ENCODE measurements at regions not wholly inside any gene's neighbourhood (a gene's known extent, or its start where the extent isn't known, plus 50 kb on each side); places are given as distances from the start of the nearest gene placed in this dataset.
"Not testable (repeated sequence)": the region's sequence is repeated elsewhere in the genome, so short reads cannot be mapped to it uniquely, and the experiment has no call there.

DNA sequence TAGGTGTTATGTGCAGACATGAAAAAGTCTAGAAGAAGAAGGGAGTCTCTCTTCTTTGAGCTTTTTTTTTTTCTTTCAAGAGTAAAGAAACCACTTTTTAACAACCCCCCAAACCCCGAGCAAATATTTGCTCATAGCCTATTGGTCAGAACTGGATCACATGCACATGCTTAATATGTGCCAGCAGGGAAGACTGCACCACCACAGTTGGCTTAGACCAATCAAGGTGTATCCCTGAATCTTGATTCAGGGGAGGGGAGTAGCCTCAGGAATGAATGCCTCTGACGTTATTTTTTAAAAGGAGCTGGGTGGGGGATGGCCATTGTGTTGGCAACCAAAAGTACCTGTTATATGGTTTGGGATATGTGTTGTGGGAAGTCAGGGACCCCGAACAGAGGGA is 171.4 kb upstream of the NABP1 start:
- Mint-ChIP-seq H3K36me3 (ENCODE audit: insufficient read depth) (peaks cover 5% of the 10 kb centered on the region), H3K27me3 (no peaks in the 10 kb centered on the region), H3K27ac (no peak overlapping the region), H3K9me3 (ENCODE audit: low read depth) (peaks cover 10% of the 10 kb centered on the region), H3K4me1 (ENCODE audit: low read depth) (peaks cover under 1% of the 10 kb centered on the region), H3K4me3 (ENCODE audit: low read depth) (no peak overlapping the region)
- DNase-seq (ENCODE audit: low spot score, unreplicated experiment), result no peak
- TF ChIP-seq, protein P1, sequence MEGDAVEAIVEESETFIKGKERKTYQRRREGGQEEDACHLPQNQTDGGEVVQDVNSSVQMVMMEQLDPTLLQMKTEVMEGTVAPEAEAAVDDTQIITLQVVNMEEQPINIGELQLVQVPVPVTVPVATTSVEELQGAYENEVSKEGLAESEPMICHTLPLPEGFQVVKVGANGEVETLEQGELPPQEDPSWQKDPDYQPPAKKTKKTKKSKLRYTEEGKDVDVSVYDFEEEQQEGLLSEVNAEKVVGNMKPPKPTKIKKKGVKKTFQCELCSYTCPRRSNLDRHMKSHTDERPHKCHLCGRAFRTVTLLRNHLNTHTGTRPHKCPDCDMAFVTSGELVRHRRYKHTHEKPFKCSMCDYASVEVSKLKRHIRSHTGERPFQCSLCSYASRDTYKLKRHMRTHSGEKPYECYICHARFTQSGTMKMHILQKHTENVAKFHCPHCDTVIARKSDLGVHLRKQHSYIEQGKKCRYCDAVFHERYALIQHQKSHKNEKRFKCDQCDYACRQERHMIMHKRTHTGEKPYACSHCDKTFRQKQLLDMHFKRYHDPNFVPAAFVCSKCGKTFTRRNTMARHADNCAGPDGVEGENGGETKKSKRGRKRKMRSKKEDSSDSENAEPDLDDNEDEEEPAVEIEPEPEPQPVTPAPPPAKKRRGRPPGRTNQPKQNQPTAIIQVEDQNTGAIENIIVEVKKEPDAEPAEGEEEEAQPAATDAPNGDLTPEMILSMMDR (IDR thresholded peaks at IDR 0.05; ENCODE audit: unreplicated experiment), result no peak

DNA sequence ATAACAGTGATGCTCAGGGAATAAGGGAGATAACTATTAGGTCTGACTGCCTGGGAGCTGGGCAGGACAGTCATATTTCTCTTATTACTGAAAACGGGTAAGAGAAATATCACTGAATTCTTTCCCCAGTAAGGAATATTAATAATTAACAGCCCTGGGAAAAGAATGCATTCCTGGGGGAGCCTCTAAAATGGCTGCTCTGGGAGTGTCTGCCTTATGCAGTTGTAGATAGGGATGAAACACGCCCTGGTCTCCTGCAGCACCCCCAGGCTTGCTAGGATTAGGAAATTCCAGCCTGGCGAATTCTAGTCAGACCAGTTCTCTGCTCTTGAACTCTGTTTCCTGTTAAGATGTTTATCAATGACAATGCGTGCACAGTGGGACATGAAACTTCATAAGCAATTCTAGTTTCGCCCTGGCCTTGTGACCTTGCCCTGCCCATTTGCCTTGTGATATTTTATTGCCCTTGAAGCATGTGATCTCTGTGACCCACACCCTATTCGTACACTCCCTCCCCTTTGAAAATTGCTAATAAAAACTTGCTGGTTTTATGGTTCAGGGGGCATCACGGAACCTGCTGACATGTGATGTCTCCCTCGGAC is 170.6 kb upstream of the NABP1 start:
- not testable (repeated sequence) for H3K27ac Mint-ChIP-seq, H3K27me3 Mint-ChIP-seq
- peaks cover 10% of the 10 kb centered on the region for H3K9me3 Mint-ChIP-seq (ENCODE audit: low read depth)

DNA sequence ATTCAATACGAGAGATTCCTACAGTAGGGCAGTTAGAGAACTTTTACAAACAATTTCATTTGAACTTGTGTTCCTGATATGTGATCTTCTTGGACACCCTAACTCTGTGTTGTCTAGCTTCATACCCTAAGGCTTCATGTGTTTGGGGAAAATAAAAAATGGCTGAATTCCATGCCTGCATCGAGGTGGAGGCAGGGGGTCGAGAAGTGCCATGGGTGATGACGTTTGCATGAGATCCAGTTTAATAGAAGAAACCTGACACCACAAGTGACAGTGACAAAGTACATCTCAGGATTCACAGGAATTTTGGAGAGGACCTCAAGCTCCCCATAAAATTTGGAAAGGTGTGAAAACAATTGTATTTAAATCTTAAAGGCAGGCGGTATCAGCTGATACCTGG is 169.2 kb upstream of the NABP1 start:
- H3K27ac Mint-ChIP-seq, result no peak overlapping the region
- H3K9me3 Mint-ChIP-seq (ENCODE audit: low read depth), result peaks cover 10% of the 10 kb centered on the region
- H3K4me3 Mint-ChIP-seq (ENCODE audit: low read depth), result no peak overlapping the region
- DNase-seq (ENCODE audit: low spot score, unreplicated experiment), result no peak
- TF ChIP-seq, protein P1 (IDR thresholded peaks at IDR 0.05; ENCODE audit: unreplicated experiment), result no peak
- H3K4me1 Mint-ChIP-seq (ENCODE audit: low read depth), result no peaks in the 10 kb centered on the region
- peaks cover 5% of the 10 kb centered on the region for H3K36me3 Mint-ChIP-seq (ENCODE audit: insufficient read depth)
- H3K27me3 Mint-ChIP-seq, result no peaks in the 10 kb centered on the region

More for the DNA sequence above, 170.6 kb upstream of the NABP1 start:
- not testable (repeated sequence) for DNase-seq (ENCODE audit: low spot score, unreplicated experiment); H3K4me3 Mint-ChIP-seq (ENCODE audit: low read depth); H3K36me3 Mint-ChIP-seq (ENCODE audit: insufficient read depth); H3K4me1 Mint-ChIP-seq (ENCODE audit: low read depth)

DNA sequence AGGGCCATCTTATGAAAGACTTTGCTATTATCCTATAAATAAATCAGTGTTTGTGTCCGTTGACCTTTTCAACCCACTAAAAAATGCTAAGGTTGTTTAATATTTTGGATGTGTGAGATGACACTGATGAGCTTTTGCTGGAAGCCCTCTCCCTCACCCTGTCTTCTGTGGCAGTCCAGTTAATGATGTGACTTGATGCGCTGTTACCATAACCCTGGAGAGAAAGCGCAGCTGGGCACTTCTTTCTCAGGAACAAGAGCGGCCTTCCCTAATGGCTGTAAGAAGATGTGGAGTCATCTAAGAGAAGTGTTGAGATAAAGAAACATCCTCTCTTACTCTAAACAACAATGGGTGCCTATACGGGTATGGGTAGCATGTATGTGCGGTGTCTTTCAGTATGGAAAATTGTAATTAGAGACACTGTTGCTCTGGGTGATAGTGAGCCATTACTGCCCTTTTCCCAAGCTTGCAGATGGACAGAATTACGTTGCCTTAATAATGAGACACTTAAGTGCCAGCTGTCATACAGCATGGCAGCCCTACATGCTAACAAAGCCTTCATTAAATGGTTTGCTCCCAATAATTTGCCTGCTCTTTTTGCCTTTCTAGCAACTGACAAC is 165.6 kb upstream of the NABP1 start:
- peaks cover 10% of the 10 kb centered on the region for H3K9me3 Mint-ChIP-seq (ENCODE audit: low read depth)
- no peak overlapping the region for H3K4me3 Mint-ChIP-seq (ENCODE audit: low read depth)
- no peak for DNase-seq (ENCODE audit: low spot score, unreplicated experiment)
- H3K27me3 Mint-ChIP-seq, result no peaks in the 10 kb centered on the region
- H3K36me3 Mint-ChIP-seq (ENCODE audit: insufficient read depth), result peaks cover 5% of the 10 kb centered on the region
- peaks cover 3% of the 10 kb centered on the region for H3K4me1 Mint-ChIP-seq (ENCODE audit: low read depth)
- H3K27ac Mint-ChIP-seq, result no peak overlapping the region
- TF ChIP-seq, protein P1 (IDR thresholded peaks at IDR 0.05; ENCODE audit: unreplicated experiment), result no peak

DNA sequence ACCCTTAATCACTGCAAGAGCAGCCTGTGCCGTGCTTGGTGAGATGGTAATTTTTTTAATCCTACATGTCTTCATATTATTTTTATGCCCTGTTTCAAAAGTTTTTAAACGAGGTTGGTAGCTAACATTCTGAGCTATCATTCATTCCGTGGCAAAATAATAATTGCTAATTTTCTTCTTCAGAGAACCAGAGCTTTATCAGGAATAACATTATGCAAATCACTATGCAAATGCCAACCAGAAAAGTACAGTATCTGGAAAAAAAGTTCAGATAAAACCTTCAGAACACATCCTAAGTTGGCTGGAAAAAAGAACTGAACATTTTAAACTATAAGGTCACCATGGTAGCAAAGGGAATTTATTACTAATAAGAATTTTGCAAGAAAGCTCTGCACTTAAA is 165.1 kb upstream of the NABP1 start:
- Mint-ChIP-seq H3K4me1 (ENCODE audit: low read depth) (peaks cover 3% of the 10 kb centered on the region), H3K9me3 (ENCODE audit: low read depth) (peaks cover 6% of the 10 kb centered on the region), H3K36me3 (ENCODE audit: insufficient read depth) (peaks cover under 1% of the 10 kb centered on the region), H3K27ac (no peak overlapping the region), H3K4me3 (ENCODE audit: low read depth) (no peak overlapping the region), H3K27me3 (no peaks in the 10 kb centered on the region)
- no peak for DNase-seq (ENCODE audit: low spot score, unreplicated experiment)
- TF ChIP-seq, protein P1 (IDR thresholded peaks at IDR 0.05; ENCODE audit: unreplicated experiment), result no peak

DNA sequence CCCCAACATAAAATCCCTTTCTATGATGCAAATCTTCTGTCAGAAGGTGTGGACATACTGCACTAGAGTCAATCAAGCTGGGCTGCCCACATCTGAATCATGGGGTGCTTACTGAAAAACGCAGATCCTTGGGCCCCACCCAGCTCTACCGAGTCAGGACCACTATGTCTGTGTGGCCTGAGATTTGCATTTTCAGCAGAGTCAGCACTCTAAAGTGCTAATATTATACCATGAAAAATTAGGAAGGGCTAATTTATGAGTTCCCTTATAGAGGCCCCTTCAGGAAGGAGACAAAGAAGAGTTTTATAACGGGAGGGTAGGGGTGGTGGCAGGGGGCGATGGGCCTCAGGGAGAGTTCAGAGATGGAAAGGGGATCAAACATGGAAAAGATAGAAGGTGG is 163.3 kb upstream of the NABP1 start:
- no peaks in the 10 kb centered on the region for H3K9me3 Mint-ChIP-seq (ENCODE audit: low read depth)
- peaks cover 3% of the 10 kb centered on the region for H3K4me1 Mint-ChIP-seq (ENCODE audit: low read depth)
- H3K4me3 Mint-ChIP-seq (ENCODE audit: low read depth), result no peak overlapping the region
- no peaks in the 10 kb centered on the region for H3K36me3 Mint-ChIP-seq (ENCODE audit: insufficient read depth)
- TF ChIP-seq, protein P1 (IDR thresholded peaks at IDR 0.05; ENCODE audit: unreplicated experiment), result no peak
- no peak for DNase-seq (ENCODE audit: low spot score, unreplicated experiment)
- no peak overlapping the region for H3K27ac Mint-ChIP-seq
- H3K27me3 Mint-ChIP-seq, result no peaks in the 10 kb centered on the region

All from progenitor cell of endocrine pancreas (in vitro differentiated cells).